Keratinocyte (primary cell): ENCODE measurements at regions not wholly inside any gene's neighbourhood (a gene's known extent, or its start where the extent isn't known, plus 50 kb on each side); places are given as distances from the start of the nearest gene placed in this dataset.

Experiments used
- DNase-seq: peaks from one replicate; pipeline ENCODE4 v3.0.0-alpha.2; 2011; ENCODE audit warnings: low read depth, missing footprints, low spot score
- FAIRE-seq: peaks from 2 replicates; lab custom pipeline; 2011; peaks lifted over from hg19 to GRCh38; lab: Jason Lieb, UNC
- H2AFZ ChIP-seq: 2 replicates; pipeline ENCODE4 v1.6.0; 2012; ENCODE audit warnings: low read length, control low read depth, inconsistent platforms; ENCODE audit not compliant: control insufficient read depth
- H3K27ac ChIP-seq: 2 replicates; pipeline ENCODE4 v1.5.1; 2011; ENCODE audit warnings: low read length; ENCODE audit not compliant: control insufficient read depth, insufficient read depth
- H3K27me3 ChIP-seq: 3 replicates; pipeline ENCODE4 v1.6.0; 2011; ENCODE audit warnings: low read length; ENCODE audit not compliant: control insufficient read depth, insufficient read depth; ENCODE audit errors: extremely low read depth
- H3K36me3 ChIP-seq, 2 experiments: 2 replicates in 1 of 2; 3 replicates in 1 of 2; pipeline ENCODE4 v1.5.1; 2011; ENCODE audit warnings: low read length in 2 of 2, mild to moderate bottlenecking in 1 of 2; ENCODE audit not compliant: control insufficient read depth in 2 of 2, insufficient read depth in 2 of 2; ENCODE audit errors: extremely low read depth in 1 of 2
- H3K4me1 ChIP-seq: 3 replicates; pipeline ENCODE4 v1.5.1; 2011; ENCODE audit warnings: low read length; ENCODE audit not compliant: control insufficient read depth, insufficient read depth; ENCODE audit errors: extremely low read depth
- H3K4me2 ChIP-seq: 3 replicates; pipeline ENCODE4 v1.6.0; 2011; ENCODE audit warnings: low read depth, low read length; ENCODE audit not compliant: control insufficient read depth, insufficient read depth; ENCODE audit errors: extremely low read depth
- H3K4me3 ChIP-seq, 3 experiments: fragments of 200-600 bp in 1 of 3; sonication (generic) in 1 of 3; 2 replicates in 2 of 3; 3 replicates in 1 of 3; pipeline ENCODE4 v1.5.1; 2011 to 2016; ENCODE audit warnings: low read length in 3 of 3, mild to moderate bottlenecking in 3 of 3, control low read depth in 2 of 3, inconsistent platforms in 1 of 3, low read depth in 1 of 3, mixed read lengths in 1 of 3, mixed run types in 1 of 3, moderate library complexity in 1 of 3; ENCODE audit not compliant: control insufficient read depth in 2 of 3, insufficient read depth in 2 of 3; ENCODE audit errors: extremely low read depth in 1 of 3
- H3K79me2 ChIP-seq: 2 replicates; pipeline ENCODE4 v1.6.0; 2012; ENCODE audit warnings: low read length; ENCODE audit not compliant: control insufficient read depth, insufficient read depth
- H3K9ac ChIP-seq: 3 replicates; pipeline ENCODE4 v1.6.0; 2011; ENCODE audit warnings: low read length; ENCODE audit not compliant: control insufficient read depth, insufficient read depth; ENCODE audit errors: extremely low read depth
- H3K9me1 ChIP-seq: 3 replicates; pipeline ENCODE4 v1.6.0; 2011; ENCODE audit warnings: low read length; ENCODE audit not compliant: control insufficient read depth, insufficient read depth; ENCODE audit errors: extremely low read depth
- H3K9me3 ChIP-seq: 2 replicates; pipeline ENCODE4 v1.5.1; 2012; ENCODE audit warnings: low read depth, low read length; ENCODE audit not compliant: control insufficient read depth
- H4K20me1 ChIP-seq: 3 replicates; pipeline ENCODE4 v1.6.0; 2011; ENCODE audit warnings: low read length; ENCODE audit not compliant: control insufficient read depth, insufficient read depth; ENCODE audit errors: extremely low read depth
- EZH2 ChIP-seq: IDR thresholded peaks from one replicate; pipeline ENCODE4 v1.6.1; 2012; ENCODE audit warnings: inconsistent platforms, mild to moderate bottlenecking, low read length, moderate library complexity
- dilution Hi-C: fragments of 300-500 bp; cut with MboI; formaldehyde crosslinking; loops from one replicate; pipeline ENCODE4 v1.7.0; 2020; ENCODE audit warnings: low sequenced_read_pairs; ENCODE audit not compliant: extremely low pct_ligation_motif_present
- TF ChIP-seq, protein P1 (sequence below), 3 experiments: IDR thresholded peaks in 1 of 3; conservative IDR thresholded peaks in 1 of 3; optimal IDR thresholded peaks in 1 of 3; 2 replicates in 2 of 3; 3 replicates in 1 of 3; pipeline versions ENCODE3 to v1.5.1; 2011; ENCODE audit warnings: low read length in 3 of 3, mild to moderate bottlenecking in 3 of 3, moderate library complexity in 2 of 3, control low read depth in 1 of 3, inconsistent platforms in 1 of 3; ENCODE audit not compliant: insufficient read depth in 2 of 3; ENCODE audit errors: extremely low read depth in 1 of 3

DNA sequence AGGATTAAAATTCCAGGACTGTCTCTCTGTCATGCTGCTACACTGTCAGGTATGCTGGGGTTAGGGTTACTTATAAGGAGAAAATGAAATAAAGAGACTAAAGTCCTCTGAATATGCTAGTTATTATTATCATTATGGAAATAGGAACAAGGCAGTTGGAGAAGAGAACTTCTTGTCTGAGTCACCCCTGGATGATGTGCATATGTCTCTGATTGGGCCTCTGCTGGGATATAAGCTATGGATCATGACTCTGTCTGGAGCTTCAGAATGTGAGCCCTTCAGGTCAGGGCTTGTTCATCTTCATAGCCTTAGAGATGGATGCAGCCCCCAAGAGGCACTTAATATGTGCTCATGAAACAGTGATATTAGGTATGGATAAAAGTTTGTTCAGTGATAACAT is 569.6 kb downstream of the EPHB1 start:
- DNase-seq (no peak), FAIRE-seq (no peak)
- no peak overlapping the region for H3K4me3 ChIP-seq
- no peaks in the 10 kb centered on the region for H3K79me2 ChIP-seq
- no peak overlapping the region for H3K27ac ChIP-seq
- H3K4me1 ChIP-seq: no peaks in the 10 kb centered on the region
- H3K27me3 ChIP-seq: no peaks in the 10 kb centered on the region
- H4K20me1 ChIP-seq: no peaks in the 10 kb centered on the region
- no peaks in the 10 kb centered on the region for H3K9me1 ChIP-seq
- no peak overlapping the region for H3K9ac ChIP-seq
- no peak for TF ChIP-seq EZH2
- TF ChIP-seq, protein P1, sequence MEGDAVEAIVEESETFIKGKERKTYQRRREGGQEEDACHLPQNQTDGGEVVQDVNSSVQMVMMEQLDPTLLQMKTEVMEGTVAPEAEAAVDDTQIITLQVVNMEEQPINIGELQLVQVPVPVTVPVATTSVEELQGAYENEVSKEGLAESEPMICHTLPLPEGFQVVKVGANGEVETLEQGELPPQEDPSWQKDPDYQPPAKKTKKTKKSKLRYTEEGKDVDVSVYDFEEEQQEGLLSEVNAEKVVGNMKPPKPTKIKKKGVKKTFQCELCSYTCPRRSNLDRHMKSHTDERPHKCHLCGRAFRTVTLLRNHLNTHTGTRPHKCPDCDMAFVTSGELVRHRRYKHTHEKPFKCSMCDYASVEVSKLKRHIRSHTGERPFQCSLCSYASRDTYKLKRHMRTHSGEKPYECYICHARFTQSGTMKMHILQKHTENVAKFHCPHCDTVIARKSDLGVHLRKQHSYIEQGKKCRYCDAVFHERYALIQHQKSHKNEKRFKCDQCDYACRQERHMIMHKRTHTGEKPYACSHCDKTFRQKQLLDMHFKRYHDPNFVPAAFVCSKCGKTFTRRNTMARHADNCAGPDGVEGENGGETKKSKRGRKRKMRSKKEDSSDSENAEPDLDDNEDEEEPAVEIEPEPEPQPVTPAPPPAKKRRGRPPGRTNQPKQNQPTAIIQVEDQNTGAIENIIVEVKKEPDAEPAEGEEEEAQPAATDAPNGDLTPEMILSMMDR (optimal IDR thresholded peaks at IDR 0.05 in 1 of 3, IDR thresholded peaks at IDR 0.05 in 1 of 3, conservative IDR thresholded peaks at IDR 0.05 in 1 of 3; ENCODE audit: extremely low read depth in 1 of 3, insufficient read depth in 2 of 3, low read length in 3 of 3): no peak
- H3K4me2 ChIP-seq: no peak overlapping the region
- no peaks in the 10 kb centered on the region for H3K36me3 ChIP-seq
- dilution Hi-C loops: no loop called here
- no peak overlapping the region for H2AFZ ChIP-seq
- H3K9me3 ChIP-seq: no peaks in the 10 kb centered on the region

GRCh38 chr3:135366816-135367215 is 571.8 kb downstream of the EPHB1 start:
- Histone ChIP-seq H3K9me1 (no peaks in the 10 kb centered on the region), H3K9ac (no peak overlapping the region), H3K79me2 (no peaks in the 10 kb centered on the region), H3K27ac (no peak overlapping the region), H3K4me1 (no peaks in the 10 kb centered on the region), H3K9me3 (no peaks in the 10 kb centered on the region), H3K36me3 (no peaks in the 10 kb centered on the region), H3K27me3 (no peaks in the 10 kb centered on the region), H3K4me3 (no peak overlapping the region), H2AFZ (no peak overlapping the region), H4K20me1 (no peaks in the 10 kb centered on the region), H3K4me2 (no peak overlapping the region)
- DNase-seq: no peak
- no peak for FAIRE-seq
- no peak for TF ChIP-seq EZH2
- TF ChIP-seq, protein P1 (optimal IDR thresholded peaks at IDR 0.05 in 1 of 3, IDR thresholded peaks at IDR 0.05 in 1 of 3, conservative IDR thresholded peaks at IDR 0.05 in 1 of 3; ENCODE audit: extremely low read depth in 1 of 3, insufficient read depth in 2 of 3, low read length in 3 of 3): no peak
- dilution Hi-C loops: no loop called here
